ENCODE measurements at regions not wholly inside any gene's neighbourhood (a gene's known extent, or its start where the extent isn't known, plus 50 kb on each side); places are given as distances from the start of the nearest gene placed in this dataset.

GRCh38 chr10:25858076-25858475 is 76.0 kb upstream of the MYO3A start:
- no peak for TF ChIP-seq CTCF (IDR thresholded peaks at IDR 0.05; ENCODE audit: low read depth, low read length)
- no peak for TF ChIP-seq EZH2phosphoT487 (IDR thresholded peaks at IDR 0.05; ENCODE audit: low read depth)
